Neuronal stem cell (in vitro differentiated cells): ENCODE measurements at regions not wholly inside any gene's neighbourhood (a gene's known extent, or its start where the extent isn't known, plus 50 kb on each side); places are given as distances from the start of the nearest gene placed in this dataset.

Experiments used
- DNase-seq: peaks from one replicate; pipeline ENCODE4 v3.0.0-alpha.2; 2013; ENCODE audit warnings: low spot score
- H2AFZ ChIP-seq: one replicate; pipeline ENCODE4 v1.6.1; 2013; ENCODE audit warnings: mild to moderate bottlenecking, low read length, inconsistent platforms
- H2AK5ac ChIP-seq: 2 replicates; pipeline ENCODE4 v1.6.1; 2013; ENCODE audit warnings: low read depth, mild to moderate bottlenecking, inconsistent platforms, low read length, moderate library complexity, mixed read lengths
- H2BK120ac ChIP-seq: 2 replicates; pipeline ENCODE4 v1.6.1; 2013; ENCODE audit warnings: low read depth, mild to moderate bottlenecking, inconsistent platforms, low read length, moderate library complexity, mixed read lengths
- H2BK12ac ChIP-seq: one replicate; pipeline ENCODE4 v1.6.1; 2013; ENCODE audit warnings: low read length, inconsistent platforms
- H2BK15ac ChIP-seq: 2 replicates; pipeline ENCODE4 v1.6.1; 2013; ENCODE audit warnings: mild to moderate bottlenecking, low read length, inconsistent platforms, mixed read lengths
- H2BK5ac ChIP-seq: one replicate; pipeline ENCODE4 v1.6.1; 2013; ENCODE audit warnings: inconsistent platforms, mild to moderate bottlenecking, low read length, moderate library complexity
- H3K14ac ChIP-seq: one replicate; pipeline ENCODE4 v1.6.1; 2013; ENCODE audit warnings: low read length, inconsistent platforms
- H3K18ac ChIP-seq: 2 replicates; pipeline ENCODE4 v1.6.1; 2013; ENCODE audit warnings: low read length, inconsistent platforms
- H3K23ac ChIP-seq: 2 replicates; pipeline ENCODE4 v1.6.1; 2013; ENCODE audit warnings: low read depth, mild to moderate bottlenecking, mixed read lengths, low read length, inconsistent platforms; ENCODE audit not compliant: poor library complexity
- H3K27ac ChIP-seq: replicated peaks from 3 replicates; pipeline ENCODE4 v1.5.1; 2013; ENCODE audit warnings: low read length, inconsistent platforms
- H3K27me3 ChIP-seq, 3 experiments: 2 replicates each; pipeline ENCODE4 v1.6.1; 2013; ENCODE audit warnings: low read length in 3 of 3, mild to moderate bottlenecking in 2 of 3, inconsistent platforms in 1 of 3, low read depth in 1 of 3, mixed read lengths in 1 of 3, moderate library complexity in 1 of 3; ENCODE audit not compliant: control insufficient read depth in 3 of 3, insufficient read depth in 3 of 3
- H3K36me3 ChIP-seq, 2 donors: replicated peaks in 1 of 2; 2 replicates each; pipeline ENCODE4 v1.6.1; 2013; ENCODE audit warnings: low read length in 2 of 2; ENCODE audit not compliant: control insufficient read depth in 2 of 2, insufficient read depth in 2 of 2
- H3K4ac ChIP-seq: 2 replicates; pipeline ENCODE4 v1.6.1; 2013; ENCODE audit warnings: inconsistent platforms, mild to moderate bottlenecking, low read length, moderate library complexity
- H3K4me1 ChIP-seq, 2 donors: 1 replicate in 1 of 2; 2 replicates in 1 of 2; pipeline ENCODE4 v1.6.1; 2013; ENCODE audit warnings: low read length in 2 of 2, low read depth in 1 of 2; ENCODE audit not compliant: control insufficient read depth in 2 of 2, insufficient read depth in 1 of 2
- H3K4me2 ChIP-seq: one replicate; pipeline ENCODE4 v1.6.1; 2013; ENCODE audit warnings: mild to moderate bottlenecking, low read length, inconsistent platforms; ENCODE audit not compliant: insufficient read depth, poor library complexity, severe bottlenecking
- H3K4me3 ChIP-seq, 2 donors: 2 replicates each; pipeline ENCODE4 v1.5.1; 2013; ENCODE audit warnings: low read length in 2 of 2, mild to moderate bottlenecking in 2 of 2, inconsistent platforms in 1 of 2, moderate library complexity in 1 of 2
- H3K79me1 ChIP-seq: one replicate; pipeline ENCODE4 v1.6.1; 2013; ENCODE audit warnings: low read depth, mild to moderate bottlenecking, inconsistent platforms, low read length, moderate library complexity
- H3K9ac ChIP-seq: one replicate; pipeline ENCODE4 v1.6.1; 2013; ENCODE audit warnings: mild to moderate bottlenecking, low read depth, low read length, inconsistent platforms; ENCODE audit not compliant: poor library complexity
- H3K9me3 ChIP-seq, 2 donors: replicated peaks in 1 of 2; 2 replicates each; pipeline versions ENCODE3 to v1.6.1; 2013; ENCODE audit warnings: low read length in 2 of 2, mild to moderate bottlenecking in 2 of 2, inconsistent platforms in 1 of 2, low read depth in 1 of 2, mixed read lengths in 1 of 2, moderate library complexity in 1 of 2; ENCODE audit not compliant: control insufficient read depth in 2 of 2, insufficient read depth in 1 of 2
- H4K8ac ChIP-seq: one replicate; pipeline ENCODE4 v1.6.1; 2013; ENCODE audit warnings: low read depth, mild to moderate bottlenecking, inconsistent platforms, low read length, moderate library complexity
- H4K91ac ChIP-seq: one replicate; pipeline ENCODE4 v1.6.1; 2013; ENCODE audit warnings: low read length, low read depth, mild to moderate bottlenecking, inconsistent platforms; ENCODE audit not compliant: poor library complexity
- WGBS, 2 donors: extraction: QIAGEN DNeasy Blood & Tissue Kit; methylation state at CpG; one replicate each; pipeline ENCODE4 v1.1.7; 2013; ENCODE audit warnings: missing lambda C conversion rate in 2 of 2, mixed read lengths in 1 of 2; ENCODE audit not compliant: insufficient read length in 2 of 2, insufficient replicate concordance in 1 of 2; ENCODE audit errors: extremely low coverage in 2 of 2; 5-methylcytosine and 5-hydroxymethylcytosine counted together

DNA sequence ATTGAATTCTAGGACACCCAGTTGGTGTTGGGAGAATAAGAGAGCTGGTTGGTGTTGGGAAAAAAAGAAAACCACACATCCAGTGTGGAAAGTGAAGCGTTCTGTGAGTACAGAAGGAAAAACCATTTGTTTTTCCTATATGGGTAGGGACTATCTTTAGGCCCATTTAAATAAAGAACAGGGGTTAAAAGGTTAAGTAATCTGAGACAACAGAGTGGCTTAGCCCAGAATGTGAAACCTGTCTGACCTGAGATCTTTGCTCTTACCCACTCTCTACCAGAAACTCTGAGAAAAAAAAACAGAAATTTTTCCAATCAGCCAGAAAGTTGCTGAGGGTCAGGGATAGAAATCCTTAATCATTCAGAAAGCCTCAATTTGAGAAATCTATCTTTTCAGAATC lies 59.8 kb upstream of the LRRC55 start:
- no peak overlapping the region for H3K23ac ChIP-seq

DNA sequence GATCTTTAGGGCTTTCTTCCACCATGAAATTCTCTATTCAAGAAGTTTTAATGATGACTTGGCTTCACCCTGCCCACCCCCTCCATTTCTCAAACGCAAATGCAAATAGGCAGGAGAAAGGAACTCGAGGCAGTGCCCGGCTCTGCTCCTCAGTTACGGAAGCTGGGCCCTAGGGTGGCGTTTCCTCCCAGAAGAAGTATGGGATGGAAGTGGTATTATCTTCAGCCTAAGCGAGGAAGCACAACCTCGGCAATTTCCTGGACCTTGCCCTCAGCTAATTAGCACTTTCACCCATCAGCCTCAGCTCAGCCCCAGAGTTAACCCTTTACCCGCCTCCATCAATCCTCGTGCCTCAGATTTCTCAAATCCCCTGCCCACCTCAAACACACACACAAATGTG lies 58.2 kb upstream of the LRRC55 start:
- Histone ChIP-seq H3K36me3 (no peaks in the 10 kb centered on the region), H2BK5ac (no peak overlapping the region), H2AK5ac (peak overlapping the region; percentile 4), H3K9me3 (no peaks in the 10 kb centered on the region), H3K23ac (no peak overlapping the region), H3K4ac (no peak overlapping the region), H3K14ac (no peak overlapping the region), H3K79me1 (no peaks in the 10 kb centered on the region), H3K9ac (no peak overlapping the region), H3K4me3 (no peak overlapping the region), H2AFZ (no peak overlapping the region), H2BK120ac (no peak overlapping the region), H4K8ac (no peak overlapping the region), H3K27me3 (no peaks in the 10 kb centered on the region), H3K18ac (peak overlapping the region; percentile 22), H3K4me2 (no peak overlapping the region), H2BK15ac (no peak overlapping the region), H3K27ac (no peak overlapping the region), H4K91ac (no peak overlapping the region), H3K4me1 (peaks cover 15 to 17% of the 10 kb centered on the region in 2 donors), H2BK12ac (no peak overlapping the region)
- no peak for DNase-seq
- WGBS, 2 donors, result no CpG with 5 or more reads among the region's 9 CpGs

More for the DNA sequence above, 59.8 kb upstream of the LRRC55 start:
- Histone ChIP-seq H2BK5ac (no peak overlapping the region), H3K4me1 (peaks cover 15 to 17% of the 10 kb centered on the region in 2 donors), H3K4ac (no peak overlapping the region), H4K91ac (no peak overlapping the region), H3K9me3 (peaks cover 0 to 5% of the 10 kb centered on the region in 2 donors), H4K8ac (no peak overlapping the region), H2AFZ (no peak overlapping the region), H3K36me3 (no peaks in the 10 kb centered on the region), H3K79me1 (no peaks in the 10 kb centered on the region), H3K4me2 (no peak overlapping the region), H3K9ac (no peak overlapping the region), H2AK5ac (no peak overlapping the region), H2BK15ac (no peak overlapping the region), H3K27ac (no peak overlapping the region), H3K4me3 (no peak overlapping the region), H3K14ac (no peak overlapping the region), H3K18ac (no peak overlapping the region), H2BK12ac (no peak overlapping the region), H2BK120ac (no peak overlapping the region), H3K27me3 (no peaks in the 10 kb centered on the region)
- no CpG with 5 or more reads among the region's 1 CpG for WGBS, 2 donors
- no peak for DNase-seq

DNA sequence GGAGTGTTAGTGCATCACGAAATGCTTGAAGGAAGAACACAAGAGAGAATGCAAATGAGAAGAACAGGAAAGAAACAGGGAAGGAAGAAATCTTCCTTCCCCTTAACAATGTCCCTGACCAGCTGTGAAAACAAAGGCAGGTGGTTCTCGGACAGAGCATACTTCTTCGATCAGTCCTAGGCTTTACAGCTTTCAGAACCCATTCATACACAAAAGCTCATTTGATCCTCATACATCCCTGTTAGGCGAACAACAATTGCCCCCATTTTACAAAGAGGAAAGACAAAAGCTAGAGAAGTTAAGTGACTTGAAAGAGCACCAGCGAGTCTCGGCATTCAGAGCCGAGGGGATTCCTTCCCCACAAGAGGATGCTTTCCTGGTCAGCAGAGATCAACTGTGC lies 57.2 kb upstream of the LRRC55 start:
- DNase-seq, result no peak
- no peaks in the 10 kb centered on the region for H3K79me1 ChIP-seq
- H3K4me2 ChIP-seq, result no peak overlapping the region
- H3K36me3 ChIP-seq, result no peaks in the 10 kb centered on the region
- H2BK120ac ChIP-seq, result no peak overlapping the region
- peak overlapping the region; percentile 64 for H2AFZ ChIP-seq
- H3K18ac ChIP-seq, result peak overlapping the region; percentile 68
- H3K14ac ChIP-seq, result no peak overlapping the region
- H3K4me1 ChIP-seq, result peaks cover 15 to 17% of the 10 kb centered on the region in 2 donors
- no peak overlapping the region for H3K23ac ChIP-seq
- no peaks in the 10 kb centered on the region for H3K27me3 ChIP-seq
- peak overlapping the region; percentile 59 for H3K27ac ChIP-seq
- peak overlapping the region; percentile 8 for H2AK5ac ChIP-seq
- no peak overlapping the region for H4K8ac ChIP-seq
- H2BK12ac ChIP-seq, result no peak overlapping the region
- H3K4me3 ChIP-seq, result no peak overlapping the region
- no peak overlapping the region for H3K9ac ChIP-seq
- no peak overlapping the region for H2BK5ac ChIP-seq
- no peaks in the 10 kb centered on the region for H3K9me3 ChIP-seq
- WGBS, 2 donors, result no CpG with 5 or more reads among the region's 7 CpGs
- no peak overlapping the region for H4K91ac ChIP-seq
- no peak overlapping the region for H3K4ac ChIP-seq
- no peak overlapping the region for H2BK15ac ChIP-seq

DNA sequence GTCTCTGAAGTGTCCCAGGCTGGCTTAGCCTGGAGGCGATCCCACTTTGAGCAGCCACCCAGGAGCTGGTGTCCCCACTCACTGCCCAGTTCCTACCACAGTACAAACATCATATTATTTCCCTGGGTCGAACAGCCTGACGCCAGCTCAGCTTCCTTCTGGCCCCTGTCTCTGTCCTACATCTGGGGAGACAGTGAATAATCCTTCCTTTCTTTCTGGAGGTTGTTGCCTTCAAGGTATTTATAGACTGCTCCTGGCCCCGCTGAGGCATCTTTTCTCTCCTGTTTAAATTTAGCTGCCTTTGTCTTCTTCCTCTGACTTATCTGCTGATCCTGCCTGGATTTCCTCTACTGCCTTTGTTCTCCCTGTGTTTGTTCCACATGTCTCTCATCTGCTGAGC lies 56.8 kb upstream of the LRRC55 start:
- H3K4me3 ChIP-seq, result no peak overlapping the region
- no peaks in the 10 kb centered on the region for H3K36me3 ChIP-seq
- H3K4me2 ChIP-seq, result no peak overlapping the region
- no peak overlapping the region for H3K14ac ChIP-seq
- no peaks in the 10 kb centered on the region for H3K9me3 ChIP-seq
- H2BK5ac ChIP-seq, result no peak overlapping the region
- peak overlapping the region; percentile 59 for H3K27ac ChIP-seq
- H3K27me3 ChIP-seq, result no peaks in the 10 kb centered on the region
- peak overlapping the region; percentile 68 for H3K18ac ChIP-seq
- no peak overlapping the region for H3K9ac ChIP-seq
- peak overlapping the region; percentile 64 for H2AFZ ChIP-seq
- no peaks in the 10 kb centered on the region for H3K79me1 ChIP-seq
- no peak overlapping the region for H3K4ac ChIP-seq
- no peak overlapping the region for H2BK15ac ChIP-seq
- H2BK12ac ChIP-seq, result no peak overlapping the region
- no peak overlapping the region for H4K8ac ChIP-seq
- DNase-seq, result no peak
- H2BK120ac ChIP-seq, result no peak overlapping the region
- no peak overlapping the region for H4K91ac ChIP-seq
- no peak overlapping the region for H3K23ac ChIP-seq
- H3K4me1 ChIP-seq, result peaks cover 15 to 17% of the 10 kb centered on the region in 2 donors
- H2AK5ac ChIP-seq, result peak overlapping the region; percentile 8
- no CpG with 5 or more reads among the region's 4 CpGs for WGBS, 2 donors
